H9 (cell line): ENCODE measurements at regions not wholly inside any gene's neighbourhood (a gene's known extent, or its start where the extent isn't known, plus 50 kb on each side); places are given as distances from the start of the nearest gene placed in this dataset.

Source experiments
- DNase-seq: peaks from one replicate; pipeline ENCODE4 v3.0.0-alpha.2; 2017
- H2AFZ ChIP-seq: one replicate; pipeline ENCODE4 v1.6.1; 2013; ENCODE audit warnings: mild to moderate bottlenecking, low read length, control low read depth, moderate library complexity
- H2AK5ac ChIP-seq: 2 replicates; pipeline ENCODE4 v1.6.1; 2013; ENCODE audit warnings: low read length, control low read depth, mixed read lengths; ENCODE audit not compliant: insufficient read length
- H2BK120ac ChIP-seq: one replicate; pipeline ENCODE4 v1.6.1; 2013; ENCODE audit warnings: low read depth, mild to moderate bottlenecking, low read length, control low read depth, inconsistent platforms; ENCODE audit not compliant: poor library complexity, severe bottlenecking
- H2BK12ac ChIP-seq: 2 replicates; pipeline ENCODE4 v1.6.1; 2013; ENCODE audit warnings: low read length, control low read depth, mixed read lengths, low read depth; ENCODE audit not compliant: insufficient read length
- H2BK15ac ChIP-seq: 2 replicates; pipeline ENCODE4 v1.6.1; 2013; ENCODE audit warnings: low read depth, low read length, control low read depth
- H2BK20ac ChIP-seq: one replicate; pipeline ENCODE4 v1.6.1; 2013; ENCODE audit warnings: low read depth, mild to moderate bottlenecking, low read length, control low read depth, inconsistent platforms; ENCODE audit not compliant: poor library complexity, severe bottlenecking
- H2BK5ac ChIP-seq: 2 replicates; pipeline ENCODE4 v1.6.1; 2013; ENCODE audit warnings: low read length, control low read depth, mixed read lengths; ENCODE audit not compliant: insufficient read length
- H3K14ac ChIP-seq: 2 replicates; pipeline ENCODE4 v1.6.1; 2013; ENCODE audit warnings: low read length, control low read depth; ENCODE audit not compliant: insufficient read depth
- H3K18ac ChIP-seq: 2 replicates; pipeline ENCODE4 v1.6.1; 2013; ENCODE audit warnings: low read depth, mild to moderate bottlenecking, mixed read lengths, low read length, control low read depth; ENCODE audit not compliant: insufficient read length
- H3K23ac ChIP-seq: 2 replicates; pipeline ENCODE4 v1.6.1; 2013; ENCODE audit warnings: low read length, control low read depth, mixed read lengths, low read depth; ENCODE audit not compliant: insufficient read length
- H3K23me2 ChIP-seq: 2 replicates; pipeline ENCODE4 v1.6.1; 2013; ENCODE audit warnings: low read depth, mild to moderate bottlenecking, mixed read lengths, low read length, control low read depth; ENCODE audit not compliant: insufficient read length, poor library complexity, severe bottlenecking
- H3K27ac ChIP-seq: 2 replicates; pipeline ENCODE4 v1.5.1; 2013; ENCODE audit warnings: low read length, control low read depth, mixed read lengths, low read depth; ENCODE audit not compliant: insufficient read length
- H3K27me3 ChIP-seq: 2 replicates; pipeline ENCODE4 v1.6.1; 2013; ENCODE audit warnings: low read length, control low read depth, inconsistent platforms; ENCODE audit not compliant: insufficient read depth
- H3K4ac ChIP-seq: 2 replicates; pipeline ENCODE4 v1.6.1; 2013; ENCODE audit warnings: low read depth, mild to moderate bottlenecking, control low read depth, inconsistent platforms, low read length, moderate library complexity
- H3K4me1 ChIP-seq: 2 replicates; pipeline ENCODE4 v1.6.1; 2013; ENCODE audit warnings: low read length, control low read depth, inconsistent platforms; ENCODE audit not compliant: insufficient read depth
- H3K4me2 ChIP-seq: 2 replicates; pipeline ENCODE4 v1.6.1; 2013; ENCODE audit warnings: low read length, control low read depth, mixed read lengths; ENCODE audit not compliant: insufficient read length, insufficient read depth
- H3K56ac ChIP-seq: 2 replicates; pipeline ENCODE4 v1.6.1; 2013; ENCODE audit warnings: low read depth, mild to moderate bottlenecking, mixed read lengths, low read length, control low read depth; ENCODE audit not compliant: insufficient read length
- H3K79me1 ChIP-seq: 2 replicates; pipeline ENCODE4 v1.6.1; 2013; ENCODE audit warnings: low read depth, mild to moderate bottlenecking, moderate library complexity, low read length, control low read depth, inconsistent platforms; ENCODE audit not compliant: insufficient read depth, poor library complexity, severe bottlenecking
- H3K79me2 ChIP-seq: 2 replicates; pipeline ENCODE4 v1.6.1; 2013; ENCODE audit warnings: low read length, control low read depth, inconsistent platforms; ENCODE audit not compliant: insufficient read depth
- H3K9ac ChIP-seq: 2 replicates; pipeline ENCODE4 v1.6.1; 2013; ENCODE audit warnings: low read length, control low read depth, mixed read lengths; ENCODE audit not compliant: insufficient read length; ENCODE audit errors: extremely low read depth
- H3K9me3 ChIP-seq: one replicate; pipeline ENCODE4 v1.6.1; 2013; ENCODE audit warnings: low read depth, low read length, inconsistent platforms; ENCODE audit not compliant: control insufficient read depth
- H3T11ph ChIP-seq: one replicate; pipeline ENCODE4 v1.6.1; 2013; ENCODE audit warnings: mild to moderate bottlenecking, low read length, control low read depth, inconsistent platforms
- H4K20me1 ChIP-seq: one replicate; pipeline ENCODE4 v1.6.1; 2013; ENCODE audit not compliant: control insufficient read depth, insufficient read length, insufficient read depth
- H4K5ac ChIP-seq: 2 replicates; pipeline ENCODE4 v1.6.1; 2013; ENCODE audit warnings: low read depth, mild to moderate bottlenecking, mixed read lengths, low read length, control low read depth; ENCODE audit not compliant: insufficient read length
- H4K8ac ChIP-seq: replicated peaks from 2 replicates; pipeline ENCODE4 v1.6.1; 2013; ENCODE audit warnings: low read length, control low read depth, mixed read lengths, low read depth; ENCODE audit not compliant: insufficient read length
- H4K91ac ChIP-seq: 2 replicates; pipeline ENCODE4 v1.6.1; 2013; ENCODE audit warnings: low read depth, mild to moderate bottlenecking, moderate library complexity, mixed read lengths, low read length, control low read depth; ENCODE audit not compliant: insufficient read length
- H3K27ac Mint-ChIP-seq, 3 experiments: 2 replicates in 2 of 3; 3 replicates in 1 of 3; pipeline ENCODE4 v1.8.0; 2020 to 2021; ENCODE audit warnings: mixed read lengths in 3 of 3, mild to moderate bottlenecking in 1 of 3, moderate library complexity in 1 of 3
- H3K27me3 Mint-ChIP-seq: 2 replicates; pipeline ENCODE4 v1.8.0; 2021; ENCODE audit warnings: low read depth, mild to moderate bottlenecking, moderate library complexity, mixed read lengths
- H3K36me3 Mint-ChIP-seq, 3 experiments: 2 replicates in 2 of 3; 3 replicates in 1 of 3; pipeline ENCODE4 v1.8.0; 2020 to 2021; ENCODE audit warnings: low read depth in 3 of 3, mixed read lengths in 3 of 3; ENCODE audit not compliant: insufficient read depth in 1 of 3
- H3K4me1 Mint-ChIP-seq, 2 experiments: 2 replicates each; pipeline ENCODE4 v1.8.0; 2020; ENCODE audit warnings: mixed read lengths in 2 of 2
- H3K4me3 Mint-ChIP-seq, 2 experiments: 2 replicates in 1 of 2; 3 replicates in 1 of 2; pipeline ENCODE4 v1.8.0; 2020 to 2021; ENCODE audit warnings: mild to moderate bottlenecking in 2 of 2, mixed read lengths in 2 of 2, moderate library complexity in 1 of 2
- H3K9me3 Mint-ChIP-seq, 2 experiments: 2 replicates in 1 of 2; 3 replicates in 1 of 2; pipeline ENCODE4 v1.8.0; 2020; ENCODE audit warnings: mild to moderate bottlenecking in 2 of 2, mixed read lengths in 2 of 2, moderate library complexity in 1 of 2
- WGBS: extraction: QIAGEN DNeasy Blood & Tissue Kit; methylation state at CpG from one replicate; pipeline ENCODE4 v1.1.7; 2013; ENCODE audit warnings: missing lambda C conversion rate, low lambda C conversion rate, mixed read lengths; ENCODE audit not compliant: insufficient read length; ENCODE audit errors: extremely low coverage; 5-methylcytosine and 5-hydroxymethylcytosine counted together
- TF ChIP-seq, protein P1 (sequence below): fragments of 200-600 bp; sonication (generic); conservative IDR thresholded peaks from 3 replicates; pipeline ENCODE4 v1.8.0; 2021; ENCODE audit warnings: antibody characterized with exemption, mild to moderate bottlenecking

DNA sequence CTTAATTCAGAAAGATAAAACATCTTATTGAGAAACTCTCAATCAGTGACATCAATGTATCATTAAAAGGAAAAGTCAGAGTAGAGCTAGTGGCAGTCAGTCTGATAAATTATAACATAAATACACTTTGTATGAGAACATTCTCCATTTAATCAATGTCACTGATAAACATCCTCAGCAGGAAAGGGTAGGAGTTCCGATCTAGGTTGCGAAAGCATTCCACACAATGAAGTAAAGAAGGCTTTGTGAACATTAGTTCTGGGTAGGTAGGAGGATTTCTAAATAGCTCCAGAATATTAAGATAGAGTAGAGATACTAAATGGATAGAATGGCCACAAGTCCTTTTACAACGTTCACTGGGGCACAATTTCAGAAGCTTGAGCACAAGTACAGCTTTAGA is 179.7 kb upstream of the MALRD1 start:
- H3K27ac Mint-ChIP-seq: no peak overlapping the region
- DNase-seq: no peak

More for the DNA sequence above, 179.7 kb upstream of the MALRD1 start:
- no peaks in the 10 kb centered on the region for H3K9me3 ChIP-seq
- no peak overlapping the region for H2BK20ac ChIP-seq
- H3K27ac ChIP-seq: no peak overlapping the region
- H3K36me3 Mint-ChIP-seq: peaks cover 0 to 5% (median 2%) of the 10 kb centered on the region in 3 experiments; a peak in 4 of 7 replicates
- no peak overlapping the region for H2AK5ac ChIP-seq
- no peaks in the 10 kb centered on the region for H4K20me1 ChIP-seq
- no peak overlapping the region for H2BK120ac ChIP-seq
- peaks cover 7 to 9% of the 10 kb centered on the region in 2 experiments for H3K9me3 Mint-ChIP-seq
- H3K56ac ChIP-seq: no peak overlapping the region
- H2BK15ac ChIP-seq: no peak overlapping the region
- no peaks in the 10 kb centered on the region for H3K23me2 ChIP-seq
- H3K27me3 ChIP-seq: no peaks in the 10 kb centered on the region
- no peak overlapping the region for H3K18ac ChIP-seq
- TF ChIP-seq, protein P1, sequence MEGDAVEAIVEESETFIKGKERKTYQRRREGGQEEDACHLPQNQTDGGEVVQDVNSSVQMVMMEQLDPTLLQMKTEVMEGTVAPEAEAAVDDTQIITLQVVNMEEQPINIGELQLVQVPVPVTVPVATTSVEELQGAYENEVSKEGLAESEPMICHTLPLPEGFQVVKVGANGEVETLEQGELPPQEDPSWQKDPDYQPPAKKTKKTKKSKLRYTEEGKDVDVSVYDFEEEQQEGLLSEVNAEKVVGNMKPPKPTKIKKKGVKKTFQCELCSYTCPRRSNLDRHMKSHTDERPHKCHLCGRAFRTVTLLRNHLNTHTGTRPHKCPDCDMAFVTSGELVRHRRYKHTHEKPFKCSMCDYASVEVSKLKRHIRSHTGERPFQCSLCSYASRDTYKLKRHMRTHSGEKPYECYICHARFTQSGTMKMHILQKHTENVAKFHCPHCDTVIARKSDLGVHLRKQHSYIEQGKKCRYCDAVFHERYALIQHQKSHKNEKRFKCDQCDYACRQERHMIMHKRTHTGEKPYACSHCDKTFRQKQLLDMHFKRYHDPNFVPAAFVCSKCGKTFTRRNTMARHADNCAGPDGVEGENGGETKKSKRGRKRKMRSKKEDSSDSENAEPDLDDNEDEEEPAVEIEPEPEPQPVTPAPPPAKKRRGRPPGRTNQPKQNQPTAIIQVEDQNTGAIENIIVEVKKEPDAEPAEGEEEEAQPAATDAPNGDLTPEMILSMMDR: no peak
- H3K23ac ChIP-seq: no peak overlapping the region
- no peak overlapping the region for H3K4me3 Mint-ChIP-seq
- H2AFZ ChIP-seq: no peak overlapping the region
- no CpG with 5 or more reads among the region's 3 CpGs for WGBS
- no peaks in the 10 kb centered on the region for H3K27me3 Mint-ChIP-seq
- H3K79me1 ChIP-seq: no peaks in the 10 kb centered on the region
- H3K4me2 ChIP-seq: no peak overlapping the region
- no peak overlapping the region for H3K14ac ChIP-seq
- H3K79me2 ChIP-seq: no peaks in the 10 kb centered on the region
- H4K8ac ChIP-seq: no peak overlapping the region
- H3K4ac ChIP-seq: no peak overlapping the region
- H3K4me1 ChIP-seq: no peaks in the 10 kb centered on the region
- no peak overlapping the region for H2BK5ac ChIP-seq
- no peak overlapping the region for H4K91ac ChIP-seq
- no peak overlapping the region for H3K9ac ChIP-seq
- peaks cover 0 to 2% of the 10 kb centered on the region in 2 experiments; a peak in 2 of 4 replicates for H3K4me1 Mint-ChIP-seq
- H4K5ac ChIP-seq: no peak overlapping the region
- H3T11ph ChIP-seq: no peak overlapping the region
- H2BK12ac ChIP-seq: no peak overlapping the region
